H1 (cell line): ENCODE measurements at regions not wholly inside any gene's neighbourhood (a gene's known extent, or its start where the extent isn't known, plus 50 kb on each side); places are given as distances from the start of the nearest gene placed in this dataset.

Experiments used
- CHD7 ChIP-seq: fragments of 300-600 bp; sonication (generic); IDR thresholded peaks from 2 replicates; pipeline ENCODE4 v1.7.1; 2012; ENCODE audit warnings: low read length, moderate library complexity, mild to moderate bottlenecking, inconsistent platforms; ENCODE audit not compliant: insufficient replicate concordance

- TF ChIP-seq CHD7 = no peak
Measured at GRCh38 chr18:75504469-75504868, 77.0 kb upstream of the SMIM21 start (continued).
